CD14-positive monocyte (primary cell): ENCODE measurements at regions not wholly inside any gene's neighbourhood (a gene's known extent, or its start where the extent isn't known, plus 50 kb on each side); places are given as distances from the start of the nearest gene placed in this dataset.
"Not testable (repeated sequence)": the region's sequence is repeated elsewhere in the genome, so short reads cannot be mapped to it uniquely, and the experiment has no call there.

Experiments
- DNase-seq, 3 donors: peaks; one replicate each; pipeline ENCODE4 v3.0.0-alpha.2; 2011 to 2022
- H2AFZ ChIP-seq: 2 replicates; pipeline ENCODE4 v1.6.0; 2012; ENCODE audit warnings: mild to moderate bottlenecking, low read depth, low read length, inconsistent platforms; ENCODE audit not compliant: insufficient read depth, poor library complexity, severe bottlenecking
- H3K27ac ChIP-seq, 2 donors: 1 replicate in 1 of 2; 2 replicates in 1 of 2; pipeline ENCODE4 v1.5.1; 2012 to 2013; ENCODE audit warnings: low read length in 2 of 2, control low read depth in 1 of 2, inconsistent platforms in 1 of 2, low read depth in 1 of 2, mild to moderate bottlenecking in 1 of 2
- H3K27me3 ChIP-seq, 2 donors: one replicate each; pipeline versions ENCODE4 v1.6.0 to v1.6.1; 2011 to 2013; ENCODE audit warnings: low read length in 2 of 2; ENCODE audit not compliant: control insufficient read depth in 2 of 2, insufficient read depth in 2 of 2
- H3K36me3 ChIP-seq, 2 donors: replicated peaks in 1 of 2; 1 replicate in 1 of 2; 2 replicates in 1 of 2; pipeline versions ENCODE4 v1.5.1 to v1.6.1; 2012 to 2013; ENCODE audit warnings: low read length in 2 of 2, control low read depth in 1 of 2, inconsistent platforms in 1 of 2, mild to moderate bottlenecking in 1 of 2; ENCODE audit not compliant: insufficient read depth in 2 of 2, control insufficient read depth in 1 of 2
- H3K4me1 ChIP-seq, 2 donors: 1 replicate in 1 of 2; 2 replicates in 1 of 2; pipeline versions ENCODE4 v1.5.1 to v1.6.1; 2012 to 2013; ENCODE audit warnings: low read length in 2 of 2, control low read depth in 1 of 2, inconsistent platforms in 1 of 2, mild to moderate bottlenecking in 1 of 2, moderate library complexity in 1 of 2; ENCODE audit not compliant: insufficient read depth in 2 of 2, control insufficient read depth in 1 of 2
- H3K4me2 ChIP-seq: replicated peaks from 2 replicates; pipeline ENCODE3; 2012; ENCODE audit warnings: low read length, moderate library complexity, mild to moderate bottlenecking; ENCODE audit not compliant: poor library complexity, severe bottlenecking; ENCODE audit errors: extremely low read depth
- H3K4me3 ChIP-seq, 3 experiments: fragments of 200-600 bp in 1 of 3; sonication (generic) in 1 of 3; replicated peaks in 1 of 3; 1 replicate in 2 of 3; 2 replicates in 1 of 3; pipeline ENCODE4 v1.5.1; 2011 to 2013; ENCODE audit warnings: low read length in 3 of 3, mild to moderate bottlenecking in 3 of 3, control low read depth in 2 of 3, low read depth in 2 of 3, inconsistent platforms in 1 of 3, moderate library complexity in 1 of 3
- H3K79me2 ChIP-seq: 2 replicates; pipeline ENCODE4 v1.6.0; 2012; ENCODE audit warnings: mild to moderate bottlenecking, control low read depth, inconsistent platforms, low read length, moderate library complexity; ENCODE audit not compliant: insufficient read depth
- H3K9ac ChIP-seq: 2 replicates; pipeline ENCODE4 v1.6.0; 2017; ENCODE audit warnings: low read length, mild to moderate bottlenecking; ENCODE audit not compliant: insufficient read depth, poor library complexity, severe bottlenecking
- H3K9me3 ChIP-seq, 2 donors: replicated peaks in 1 of 2; 1 replicate in 1 of 2; 2 replicates in 1 of 2; pipeline versions ENCODE4 v1.5.1 to v1.6.1; 2012 to 2013; ENCODE audit warnings: low read length in 2 of 2, control low read depth in 1 of 2; ENCODE audit not compliant: control insufficient read depth in 1 of 2, insufficient read depth in 1 of 2
- H4K20me1 ChIP-seq: 2 replicates; pipeline ENCODE4 v1.6.0; 2012; ENCODE audit warnings: mild to moderate bottlenecking, low read length, control low read depth, moderate library complexity; ENCODE audit not compliant: insufficient read depth
- H3K27ac Mint-ChIP-seq, 7 donors: one replicate each; pipeline ENCODE4 v1.8.0; 2020; ENCODE audit warnings: mild to moderate bottlenecking in 7 of 7, mixed read lengths in 7 of 7, moderate library complexity in 6 of 7, inconsistent platforms in 2 of 7
- H3K27me3 Mint-ChIP-seq, 3 donors: one replicate each; pipeline ENCODE4 v1.8.0; 2021 to 2022; ENCODE audit warnings: low read depth in 3 of 3, mild to moderate bottlenecking in 3 of 3, mixed read lengths in 3 of 3, moderate library complexity in 3 of 3, inconsistent platforms in 1 of 3
- H3K36me3 Mint-ChIP-seq, 2 donors: one replicate each; pipeline ENCODE4 v1.8.0; 2020; ENCODE audit warnings: mixed read lengths in 2 of 2, inconsistent platforms in 1 of 2, mild to moderate bottlenecking in 1 of 2
- H3K4me1 Mint-ChIP-seq: one replicate; pipeline ENCODE4 v1.8.0; 2020; ENCODE audit warnings: mild to moderate bottlenecking, mixed read lengths
- H3K4me3 Mint-ChIP-seq, 2 donors: one replicate each; pipeline ENCODE4 v1.8.0; 2020; ENCODE audit warnings: mild to moderate bottlenecking in 2 of 2, mixed read lengths in 2 of 2, moderate library complexity in 1 of 2
- H3K9me3 Mint-ChIP-seq, 7 donors: one replicate each; pipeline ENCODE4 v1.8.0; 2020 to 2022; ENCODE audit warnings: mixed read lengths in 7 of 7, mild to moderate bottlenecking in 6 of 7, moderate library complexity in 6 of 7, inconsistent platforms in 2 of 7
- WGBS: methylation state at CpG from one replicate; pipeline ENCODE4 v1.1.5; 2013; ENCODE audit warnings: missing lambda C conversion rate; ENCODE audit not compliant: insufficient coverage; 5-methylcytosine and 5-hydroxymethylcytosine counted together
- intact Hi-C, 2 donors: fragments of 100-400 bp; cut with micrococcal nuclease; formaldehyde crosslinking; loops; one replicate each; pipeline versions ENCODE4 v1.15.0 to v1.15.1; 2023
- TF ChIP-seq, protein P1 (sequence below): fragments of 200-600 bp; IDR thresholded peaks from one replicate; pipeline ENCODE4 v1.8.0; 2022; ENCODE audit warnings: antibody characterized with exemption, mild to moderate bottlenecking

DNA sequence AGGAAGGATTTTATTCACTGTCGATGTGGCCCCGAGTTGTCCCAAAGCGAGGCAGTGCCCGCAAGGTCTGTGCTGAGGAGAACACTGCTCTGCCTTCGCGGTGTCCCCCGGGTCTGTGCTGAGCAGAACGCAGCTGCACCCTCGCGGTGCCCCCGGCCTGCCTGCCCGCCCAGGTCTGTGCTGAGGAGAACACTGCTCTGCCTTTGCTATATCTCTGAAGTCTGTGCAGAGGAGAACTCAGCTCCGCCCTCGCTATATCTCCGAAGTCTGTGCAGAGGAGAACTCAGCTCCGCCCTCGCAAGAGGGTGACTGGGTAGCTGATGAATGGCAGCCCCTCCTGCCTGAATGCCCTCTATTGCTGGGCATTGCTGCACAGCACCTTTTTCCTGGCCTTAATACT is 249.4 kb upstream of the POTED start:
- H3K4me3 Mint-ChIP-seq, H3K36me3 Mint-ChIP-seq, H3K4me2 ChIP-seq, H3K9ac ChIP-seq, H3K4me1 ChIP-seq, H4K20me1 ChIP-seq, DNase-seq, H3K27me3 ChIP-seq, H3K4me3 ChIP-seq, H2AFZ ChIP-seq, H3K27ac ChIP-seq, intact Hi-C loops, H3K79me2 ChIP-seq, H3K4me1 Mint-ChIP-seq, H3K27me3 Mint-ChIP-seq, H3K36me3 ChIP-seq: not testable (repeated sequence)
- Mint-ChIP-seq H3K27ac (peak overlapping the region in 1 of 7 donors; percentile 63), H3K9me3 (peaks cover 2 to 33% (median 4%) of the 10 kb centered on the region in 7 donors)
- H3K9me3 ChIP-seq = peaks cover 10 to 23% of the 10 kb centered on the region in 2 donors
- WGBS = 51% methylated on average over 5 of the region's 17 CpGs

DNA sequence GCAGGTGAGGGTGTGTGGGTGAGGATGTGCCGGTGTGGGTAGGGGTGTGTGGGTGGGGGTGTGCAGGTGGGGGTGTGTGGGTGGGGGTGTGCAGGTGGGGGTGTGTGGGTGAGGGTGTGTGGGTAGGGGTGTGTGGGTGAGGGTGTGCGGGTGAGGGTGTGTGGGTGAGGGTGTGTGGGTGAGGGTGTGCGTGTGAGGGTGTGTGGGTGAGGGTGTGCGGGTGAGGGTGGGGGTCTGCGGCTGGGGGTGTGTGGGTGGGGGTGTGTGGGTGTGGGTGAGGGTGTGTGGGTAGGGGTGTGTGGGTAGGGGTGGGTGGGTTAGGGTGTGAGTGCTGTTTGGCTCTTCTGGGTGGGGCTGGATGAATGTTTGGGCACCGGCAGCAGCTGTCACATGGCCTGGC is 241.4 kb upstream of the POTED start:
- no peaks in the 10 kb centered on the region for H3K4me1 Mint-ChIP-seq

DNA sequence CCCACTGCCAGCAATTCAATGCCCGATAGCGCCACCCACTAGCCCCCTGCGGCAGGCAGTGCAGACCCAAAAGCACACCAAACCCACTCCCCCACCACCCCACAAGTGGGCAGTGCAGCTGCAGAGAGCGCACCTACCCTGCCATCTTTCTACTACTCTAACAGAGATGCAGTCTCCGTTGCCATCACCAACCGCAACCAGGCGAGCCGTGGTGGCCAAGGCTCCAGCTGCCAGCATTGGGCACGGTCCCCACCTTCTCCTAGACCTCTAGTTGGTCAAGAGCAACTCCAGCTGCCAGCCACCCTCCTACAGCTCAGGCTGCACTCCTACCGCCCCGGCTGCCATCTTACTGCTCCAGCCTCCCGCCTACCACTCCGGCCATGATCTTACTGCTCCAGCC is 236.9 kb upstream of the POTED start:
- H3K4me3 Mint-ChIP-seq, H2AFZ ChIP-seq, H3K79me2 ChIP-seq, H3K4me2 ChIP-seq, DNase-seq, H3K27ac Mint-ChIP-seq, H3K4me1 ChIP-seq, H3K36me3 Mint-ChIP-seq, H4K20me1 ChIP-seq, H3K4me3 ChIP-seq, H3K9ac ChIP-seq, H3K27ac ChIP-seq, H3K27me3 Mint-ChIP-seq, H3K27me3 ChIP-seq, H3K4me1 Mint-ChIP-seq, intact Hi-C loops, H3K36me3 ChIP-seq: not testable (repeated sequence)
- peaks cover 12 to 29% of the 10 kb centered on the region in 2 donors for H3K9me3 ChIP-seq
- H3K9me3 Mint-ChIP-seq = peaks cover 21 to 44% (median 24%) of the 10 kb centered on the region in 7 donors
- 96% methylated on average over 7 of the region's 13 CpGs for WGBS

More for the DNA sequence above, 241.4 kb upstream of the POTED start:
- 93% methylated on average over 1 of the region's 6 CpGs for WGBS
- no peaks in the 10 kb centered on the region for H3K36me3 Mint-ChIP-seq
- no peaks in the 10 kb centered on the region for H3K79me2 ChIP-seq
- H3K9ac ChIP-seq = no peak overlapping the region
- no peak overlapping the region for H3K4me3 ChIP-seq
- H3K27me3 Mint-ChIP-seq = peaks cover 0 to 3% (median 0%) of the 10 kb centered on the region in 3 donors
- no peak overlapping the region for H2AFZ ChIP-seq
- H4K20me1 ChIP-seq = no peaks in the 10 kb centered on the region
- TF ChIP-seq, protein P1, sequence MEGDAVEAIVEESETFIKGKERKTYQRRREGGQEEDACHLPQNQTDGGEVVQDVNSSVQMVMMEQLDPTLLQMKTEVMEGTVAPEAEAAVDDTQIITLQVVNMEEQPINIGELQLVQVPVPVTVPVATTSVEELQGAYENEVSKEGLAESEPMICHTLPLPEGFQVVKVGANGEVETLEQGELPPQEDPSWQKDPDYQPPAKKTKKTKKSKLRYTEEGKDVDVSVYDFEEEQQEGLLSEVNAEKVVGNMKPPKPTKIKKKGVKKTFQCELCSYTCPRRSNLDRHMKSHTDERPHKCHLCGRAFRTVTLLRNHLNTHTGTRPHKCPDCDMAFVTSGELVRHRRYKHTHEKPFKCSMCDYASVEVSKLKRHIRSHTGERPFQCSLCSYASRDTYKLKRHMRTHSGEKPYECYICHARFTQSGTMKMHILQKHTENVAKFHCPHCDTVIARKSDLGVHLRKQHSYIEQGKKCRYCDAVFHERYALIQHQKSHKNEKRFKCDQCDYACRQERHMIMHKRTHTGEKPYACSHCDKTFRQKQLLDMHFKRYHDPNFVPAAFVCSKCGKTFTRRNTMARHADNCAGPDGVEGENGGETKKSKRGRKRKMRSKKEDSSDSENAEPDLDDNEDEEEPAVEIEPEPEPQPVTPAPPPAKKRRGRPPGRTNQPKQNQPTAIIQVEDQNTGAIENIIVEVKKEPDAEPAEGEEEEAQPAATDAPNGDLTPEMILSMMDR = no peak
- H3K9me3 ChIP-seq = peaks cover 9 to 40% of the 10 kb centered on the region in 2 donors
- no peaks in the 10 kb centered on the region for H3K4me1 ChIP-seq
- no peak for DNase-seq
- no peaks in the 10 kb centered on the region for H3K27me3 ChIP-seq
- no peaks in the 10 kb centered on the region for H3K36me3 ChIP-seq
- H3K27ac ChIP-seq = no peak overlapping the region
- H3K9me3 Mint-ChIP-seq = peaks cover 12 to 39% (median 20%) of the 10 kb centered on the region in 7 donors
- intact Hi-C loops = no loop called here
- H3K4me2 ChIP-seq = no peak overlapping the region
- H3K27ac Mint-ChIP-seq = no peak overlapping the region
- H3K4me3 Mint-ChIP-seq = no peak overlapping the region

DNA sequence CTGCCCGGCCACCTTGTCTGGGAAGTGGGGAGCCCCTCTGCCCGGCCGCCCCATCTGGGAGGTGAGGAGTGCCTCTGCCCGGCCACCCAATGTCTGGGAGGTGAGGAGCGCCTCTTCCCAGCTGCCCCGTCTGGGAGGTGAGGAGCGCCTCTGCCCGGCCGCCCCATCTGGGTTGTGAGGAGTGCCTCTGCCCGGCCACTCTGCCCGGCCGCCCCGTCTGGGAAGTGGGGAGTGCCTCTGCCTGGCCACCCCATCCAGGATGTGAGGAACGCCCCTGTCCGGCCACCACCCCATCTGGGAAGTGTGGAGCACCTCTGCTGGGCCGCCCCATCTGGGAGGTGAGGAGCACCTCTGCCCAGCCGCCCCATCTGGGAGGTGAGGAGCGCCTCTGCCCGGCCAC is 230.6 kb upstream of the POTED start:
- H3K4me2 ChIP-seq, H3K36me3 Mint-ChIP-seq, H3K4me1 ChIP-seq, H3K4me3 ChIP-seq, intact Hi-C loops, H3K9ac ChIP-seq, H3K27me3 Mint-ChIP-seq, DNase-seq, H4K20me1 ChIP-seq, H3K27me3 ChIP-seq, H3K4me3 Mint-ChIP-seq, H3K79me2 ChIP-seq, H2AFZ ChIP-seq, H3K27ac Mint-ChIP-seq, H3K4me1 Mint-ChIP-seq, H3K36me3 ChIP-seq, H3K27ac ChIP-seq: not testable (repeated sequence)
- peaks cover 14 to 23% of the 10 kb centered on the region in 2 donors for H3K9me3 ChIP-seq
- peaks cover 11 to 35% (median 26%) of the 10 kb centered on the region in 7 donors for H3K9me3 Mint-ChIP-seq
- 72% methylated on average over 14 of the region's 19 CpGs for WGBS
